ENCODE measurements at regions not wholly inside any gene's neighbourhood (a gene's known extent, or its start where the extent isn't known, plus 50 kb on each side); places are given as distances from the start of the nearest gene placed in this dataset.

GRCh38 chr5:117856713-117857112 is 1131.6 kb downstream of the DTWD2 start:
- H3K27ac ChIP-seq (ENCODE audit: insufficient read depth, low read depth, low read length), result no peak overlapping the region
- H2AFZ ChIP-seq (ENCODE audit: low read depth, low read length), result no peak overlapping the region
- TF ChIP-seq FOS (IDR thresholded peaks at IDR 0.05; ENCODE audit: borderline replicate concordance, insufficient read depth, low read length), result no peak
- no peak for TF ChIP-seq EZH2 (IDR thresholded peaks at IDR 0.05; ENCODE audit: borderline replicate concordance, low read depth, low read length, severe bottlenecking)
- no peak for TF ChIP-seq CTCF (IDR thresholded peaks at IDR 0.05; ENCODE audit: extremely low read depth in 1 of 2, insufficient read depth in 1 of 2, low read depth in 1 of 2, low read length in 2 of 2)
- TF ChIP-seq GATA2 (IDR thresholded peaks at IDR 0.05; ENCODE audit: insufficient read depth, insufficient read length, low read depth, low read length), result no peak
- TF ChIP-seq JUN (IDR thresholded peaks at IDR 0.05; ENCODE audit: borderline replicate concordance, insufficient read depth, insufficient read length, low read depth), result no peak
- TF ChIP-seq MYC (IDR thresholded peaks at IDR 0.05; ENCODE audit: low read depth, low read length), result no peak
- TF ChIP-seq POLR2A (IDR thresholded peaks at IDR 0.05; ENCODE audit: low read depth, low read length), result no peak
- TF ChIP-seq POLR2AphosphoS5 (IDR thresholded peaks at IDR 0.05; ENCODE audit: insufficient read depth, low read depth, low read length), result no peak
- no peak for TF ChIP-seq MAX (IDR thresholded peaks at IDR 0.05; ENCODE audit: insufficient read depth, insufficient read length)
- intact Hi-C loops (cut with micrococcal nuclease), result no loop called here
- no peak for DNase-seq (ENCODE audit: low read depth, low spot score)
- FAIRE-seq, result no peak
- H3K9me1 ChIP-seq (replicated peaks; ENCODE audit: control insufficient read depth, extremely low read depth, insufficient read depth, low read length), result no peaks in the 10 kb centered on the region
- H4K20me1 ChIP-seq (replicated peaks; ENCODE audit: control insufficient read depth, extremely low read depth, insufficient read depth, low read length), result no peaks in the 10 kb centered on the region
- H3K79me2 ChIP-seq (ENCODE audit: control insufficient read depth, insufficient read depth, low read length), result no peaks in the 10 kb centered on the region
- no peak overlapping the region for H3K4me3 ChIP-seq (replicated peaks in 1 of 3; ENCODE audit: insufficient read depth in 1 of 3, low read depth in 1 of 3, low read length in 3 of 3)
- no peaks in the 10 kb centered on the region for H3K9me3 ChIP-seq (replicated peaks; ENCODE audit: control insufficient read depth, insufficient read depth, low read length)
- H3K4me1 ChIP-seq (ENCODE audit: control insufficient read depth, extremely low read depth, insufficient read depth, low read length), result no peaks in the 10 kb centered on the region
- no peaks in the 10 kb centered on the region for H3K36me3 ChIP-seq (ENCODE audit: control insufficient read depth in 2 of 2, extremely low read depth in 1 of 2, insufficient read depth in 2 of 2, low read length in 2 of 2)
- H3K27me3 ChIP-seq (ENCODE audit: control insufficient read depth in 2 of 2, insufficient read depth in 2 of 2, low read length in 2 of 2), result no peaks in the 10 kb centered on the region
- BruUV-seq (replicated peaks), result no TSS peak
- ChIA-PET CTCF (no interaction called here), POLR2A (no interaction called here)
- no peak overlapping the region for H3K9ac ChIP-seq (replicated peaks; ENCODE audit: extremely low read depth, insufficient read depth, low read length)
- no peak overlapping the region for H3K4me2 ChIP-seq (ENCODE audit: insufficient read depth, low read length)
- dilution Hi-C loops (cut with MboI; ENCODE audit: extremely low pct_ligation_motif_present, low sequenced_read_pairs), result no loop called here
